ENCODE measurements at regions not wholly inside any gene's neighbourhood (a gene's known extent, or its start where the extent isn't known, plus 50 kb on each side); places are given as distances from the start of the nearest gene placed in this dataset.

DNA sequence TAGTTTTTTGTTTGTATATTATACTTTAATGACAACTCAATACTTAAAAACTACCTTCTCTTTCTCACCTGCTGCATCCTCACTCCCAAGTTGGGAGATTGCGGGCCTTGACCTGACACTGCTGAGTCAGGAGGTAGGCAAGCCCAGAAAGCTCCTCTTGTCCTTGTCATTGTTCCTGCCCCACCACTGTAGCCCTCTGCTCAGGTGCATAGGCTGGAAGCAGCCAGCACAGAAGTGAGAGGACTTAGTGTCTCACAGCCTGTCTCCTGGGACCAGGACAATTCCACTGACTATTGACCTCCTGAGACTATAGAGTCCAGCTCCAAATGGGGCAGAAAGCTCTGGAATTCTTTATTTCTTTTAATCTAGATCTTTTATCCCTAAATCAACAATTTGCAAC, 123.5 kb upstream of the NDP start:
- in situ Hi-C loops (cut with HindIII; ENCODE audit: low pct_unique_long_range_greater_than_20kb, low sequenced_read_pairs), result no loop called here
- no peak for DNase-seq (ENCODE audit: low read depth, low spot score)

DNA sequence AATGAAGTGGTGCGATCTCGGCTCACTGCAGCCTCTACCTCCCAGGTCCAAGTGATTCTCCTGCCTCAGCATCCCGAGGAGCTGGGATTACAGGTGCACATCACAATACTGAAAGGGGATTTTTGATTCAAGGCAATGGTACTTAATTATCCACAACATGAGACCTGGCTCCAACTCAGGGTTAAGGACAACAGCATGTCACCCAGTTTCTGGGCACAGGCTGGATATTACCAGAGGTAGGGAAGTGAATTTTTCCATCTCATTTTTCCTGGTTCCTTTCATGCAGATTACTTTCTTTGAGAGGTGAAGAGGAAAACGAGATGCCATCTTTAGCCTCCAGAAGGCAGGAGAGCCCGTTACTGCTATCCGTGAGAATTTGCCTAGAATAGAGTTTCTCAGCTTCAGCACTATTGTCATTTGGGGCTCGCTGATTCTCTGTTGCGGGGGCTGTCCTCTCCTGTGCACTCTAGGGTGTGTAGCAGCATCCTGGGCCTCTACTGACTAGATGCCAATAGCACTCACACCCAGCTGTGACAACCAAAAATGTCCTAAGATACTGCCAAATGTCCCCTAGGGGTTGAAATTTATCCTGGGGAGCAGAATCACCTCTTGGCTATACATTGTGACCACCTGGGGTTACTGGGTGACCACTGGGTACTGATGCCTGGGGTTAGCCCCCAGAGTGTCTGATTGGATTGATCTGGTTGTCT, 121.8 kb upstream of the NDP start:
- no peak for DNase-seq (ENCODE audit: low read depth, low spot score)
- in situ Hi-C loops (cut with HindIII; ENCODE audit: low pct_unique_long_range_greater_than_20kb, low sequenced_read_pairs), result no loop called here

DNA sequence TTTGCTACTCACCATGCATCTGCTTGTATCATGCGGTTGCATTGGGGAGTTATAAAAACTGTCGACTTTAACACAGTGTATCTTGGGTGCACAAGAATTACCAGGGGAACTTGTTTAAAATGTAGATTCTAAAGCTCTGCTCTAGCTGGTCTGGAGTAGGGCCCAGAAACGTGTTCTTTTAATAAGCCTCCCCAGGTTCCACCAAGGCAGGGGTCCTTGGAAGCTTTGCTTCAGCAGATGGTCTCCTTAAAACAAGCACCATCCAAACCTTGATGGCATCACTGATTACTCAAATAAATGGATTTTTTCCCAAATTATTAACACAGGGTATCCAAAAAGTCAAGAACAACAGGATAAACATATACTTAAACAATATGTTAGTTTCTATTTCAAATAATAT, 120.2 kb upstream of the NDP start:
- in situ Hi-C loops (cut with HindIII; ENCODE audit: low pct_unique_long_range_greater_than_20kb, low sequenced_read_pairs), result no loop called here
- no peak for DNase-seq (ENCODE audit: low read depth, low spot score)

DNA sequence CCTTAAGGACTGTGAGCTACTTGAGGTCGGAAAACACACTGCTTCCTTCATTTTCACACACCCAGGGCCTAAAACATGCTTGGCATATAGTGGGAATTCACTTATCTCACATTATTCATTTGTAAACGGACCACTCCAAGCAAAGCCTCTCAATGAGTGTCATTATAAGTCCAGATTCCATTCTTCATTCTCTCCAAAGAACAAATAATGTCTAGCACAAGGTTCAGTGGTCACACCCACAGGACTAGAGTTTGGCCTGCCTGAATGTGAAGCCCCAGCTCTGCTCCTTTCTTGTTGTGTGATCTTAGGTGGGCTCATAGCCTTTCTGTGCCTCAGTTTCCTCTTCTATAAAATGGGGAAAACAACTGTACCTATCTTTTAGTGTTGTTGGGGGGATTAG, 119.6 kb upstream of the NDP start:
- in situ Hi-C loops (cut with HindIII; ENCODE audit: low pct_unique_long_range_greater_than_20kb, low sequenced_read_pairs), result no loop called here
- no peak for DNase-seq (ENCODE audit: low read depth, low spot score)

DNA sequence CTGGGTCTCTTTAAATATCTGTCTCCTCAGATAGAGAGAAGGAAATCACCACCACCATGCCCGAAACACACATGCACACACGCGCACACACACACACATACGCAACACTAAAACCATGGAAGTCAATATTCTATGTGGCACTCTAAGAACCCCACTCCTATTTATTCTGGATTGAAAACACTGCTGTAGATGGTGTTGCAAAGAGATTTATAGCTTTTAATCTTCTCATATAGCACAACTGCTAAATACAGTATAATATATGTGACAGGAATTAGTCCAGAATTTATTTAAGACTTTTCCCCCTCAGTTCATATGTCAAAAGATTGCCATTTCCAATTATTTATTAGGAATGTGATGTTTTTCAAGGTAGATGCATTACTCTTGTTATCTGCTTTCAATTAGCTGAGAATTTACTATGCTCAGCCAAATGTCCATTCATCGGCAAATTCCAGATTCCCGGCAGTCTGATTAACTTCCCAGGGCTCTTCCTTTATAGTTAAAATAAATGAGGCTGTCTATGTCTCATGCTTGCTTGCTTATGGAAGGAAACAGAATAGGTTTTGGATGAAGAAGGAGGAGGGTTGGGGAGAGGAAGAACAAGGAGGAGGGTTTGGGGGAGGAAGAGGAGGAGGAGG, 115.4 kb upstream of the NDP start:
- in situ Hi-C loops (cut with HindIII; ENCODE audit: low pct_unique_long_range_greater_than_20kb, low sequenced_read_pairs), result no loop called here
- no peak for DNase-seq (ENCODE audit: low read depth, low spot score)

DNA sequence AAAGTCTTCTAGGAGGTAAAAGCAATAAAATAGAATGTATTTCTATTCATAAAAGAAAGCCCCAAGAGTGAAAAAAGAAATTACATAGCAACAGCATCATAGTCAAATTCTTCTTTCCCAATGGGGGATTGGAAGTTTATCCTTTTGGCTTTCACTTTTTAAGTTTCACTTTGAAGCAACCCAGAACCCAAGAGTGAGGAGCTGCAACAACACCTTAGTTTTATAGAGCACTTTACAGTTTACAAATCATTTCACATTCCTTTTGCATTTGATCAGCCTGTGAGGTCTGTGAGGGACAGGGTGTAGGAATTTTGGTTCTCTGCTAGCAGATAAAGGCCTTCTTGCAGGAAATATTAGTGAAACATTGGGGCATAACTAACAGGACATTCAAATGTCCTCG, 112.0 kb upstream of the NDP start:
- in situ Hi-C loops (cut with HindIII; ENCODE audit: low pct_unique_long_range_greater_than_20kb, low sequenced_read_pairs), result no loop called here
- DNase-seq (ENCODE audit: low read depth, low spot score), result no peak

DNA sequence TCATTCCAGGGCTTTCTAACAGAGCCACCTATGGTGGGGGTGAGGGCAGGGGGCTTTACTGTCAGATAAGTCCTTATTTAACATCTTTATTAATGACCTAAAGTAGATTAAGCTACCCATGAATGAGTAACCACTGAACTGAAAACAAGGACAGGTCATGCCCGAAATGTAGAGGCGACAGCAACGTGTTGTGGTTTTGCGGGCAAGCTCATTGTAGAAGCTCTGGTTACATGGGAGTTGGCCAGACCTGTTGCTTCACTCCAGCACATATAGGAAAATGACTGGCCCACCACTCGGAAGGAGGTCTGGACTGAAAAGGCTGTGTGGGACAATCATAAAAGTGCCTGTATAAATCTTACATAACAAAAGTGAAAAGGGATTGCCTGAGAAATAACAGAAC, 109.6 kb upstream of the NDP start:
- in situ Hi-C loops (cut with HindIII; ENCODE audit: low pct_unique_long_range_greater_than_20kb, low sequenced_read_pairs), result no loop called here
- DNase-seq (ENCODE audit: low read depth, low spot score), result no peak

DNA sequence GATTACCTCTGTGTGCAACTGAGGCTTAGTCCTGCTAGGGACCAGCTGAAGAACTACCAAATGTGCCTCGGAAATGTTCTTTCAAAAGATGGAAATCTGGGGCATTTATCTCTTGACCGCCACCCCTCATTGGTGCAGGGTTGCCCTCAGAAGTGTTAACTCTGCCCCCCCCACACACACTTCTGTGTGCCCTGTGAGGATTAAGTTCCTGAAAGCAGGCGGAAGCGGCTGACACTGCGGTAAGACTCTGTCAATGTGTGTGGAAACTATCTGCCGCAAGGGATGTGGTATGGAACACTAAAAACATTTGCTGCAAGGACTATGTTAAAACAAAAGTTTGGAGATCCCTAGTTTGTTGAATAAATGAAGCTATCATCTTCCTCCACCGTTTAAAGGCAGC, 106.9 kb upstream of the NDP start:
- in situ Hi-C loops (cut with HindIII; ENCODE audit: low pct_unique_long_range_greater_than_20kb, low sequenced_read_pairs), result no loop called here

DNA sequence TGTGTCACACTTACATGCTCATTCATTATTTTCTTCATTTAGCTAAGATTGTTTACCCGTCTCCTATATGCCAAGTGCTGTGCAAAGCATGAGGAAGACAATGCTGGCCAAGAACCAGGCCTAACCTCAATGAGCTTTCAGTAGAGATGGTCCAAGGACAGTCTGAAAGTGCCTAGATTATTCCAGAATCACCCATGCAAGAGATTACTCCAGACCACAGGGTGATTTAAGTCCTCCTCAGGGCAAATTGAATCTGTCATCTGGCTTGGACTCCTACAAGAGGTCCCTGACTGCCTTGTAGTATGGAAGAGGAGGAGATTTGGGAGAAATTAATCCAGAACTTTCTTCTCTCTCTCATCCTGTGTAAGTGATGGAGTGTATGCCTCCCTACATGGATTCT, 99.4 kb upstream of the NDP start:
- in situ Hi-C loops (cut with HindIII; ENCODE audit: low pct_unique_long_range_greater_than_20kb, low sequenced_read_pairs), result no loop called here
- no peak for DNase-seq (ENCODE audit: low read depth, low spot score)

More for the DNA sequence above, 106.9 kb upstream of the NDP start:
- DNase-seq (ENCODE audit: low read depth, low spot score), result no peak

DNA sequence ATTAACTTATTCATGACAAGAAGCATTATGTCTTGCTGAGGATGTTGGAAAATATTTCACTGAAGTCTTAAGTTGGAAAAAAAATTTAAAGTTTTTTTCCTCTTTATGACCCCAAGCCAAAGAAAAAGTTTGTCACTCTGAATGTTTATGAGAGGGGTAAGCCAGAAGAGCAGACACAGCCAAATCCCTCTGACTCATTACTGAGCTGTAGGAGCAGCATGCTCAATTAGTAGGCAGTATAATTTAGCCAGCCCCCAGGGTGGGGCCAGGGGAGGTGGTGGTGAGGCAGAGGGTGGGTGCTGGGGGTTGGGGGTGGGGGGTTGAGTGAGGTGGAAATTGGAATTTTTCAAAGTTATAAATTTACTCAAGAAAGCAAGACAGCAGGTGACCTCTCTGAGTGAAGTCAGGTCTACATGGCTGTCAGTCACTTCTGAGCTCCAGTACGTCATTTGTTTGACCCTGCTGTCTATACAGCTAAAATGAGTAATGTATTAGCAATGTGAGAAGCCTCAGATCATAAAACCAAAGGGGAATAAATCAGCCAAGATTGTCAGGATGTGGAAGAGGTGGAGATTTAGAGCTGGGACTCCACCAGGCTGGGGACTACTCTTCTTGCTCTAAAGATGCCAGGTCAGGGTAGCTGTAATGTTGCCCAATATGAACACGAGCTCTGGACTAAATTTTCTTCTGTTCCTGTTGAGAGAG, 98.8 kb upstream of the NDP start:
- in situ Hi-C loops (cut with HindIII; ENCODE audit: low pct_unique_long_range_greater_than_20kb, low sequenced_read_pairs), result no loop called here
- DNase-seq (ENCODE audit: low read depth, low spot score), result no peak

DNA sequence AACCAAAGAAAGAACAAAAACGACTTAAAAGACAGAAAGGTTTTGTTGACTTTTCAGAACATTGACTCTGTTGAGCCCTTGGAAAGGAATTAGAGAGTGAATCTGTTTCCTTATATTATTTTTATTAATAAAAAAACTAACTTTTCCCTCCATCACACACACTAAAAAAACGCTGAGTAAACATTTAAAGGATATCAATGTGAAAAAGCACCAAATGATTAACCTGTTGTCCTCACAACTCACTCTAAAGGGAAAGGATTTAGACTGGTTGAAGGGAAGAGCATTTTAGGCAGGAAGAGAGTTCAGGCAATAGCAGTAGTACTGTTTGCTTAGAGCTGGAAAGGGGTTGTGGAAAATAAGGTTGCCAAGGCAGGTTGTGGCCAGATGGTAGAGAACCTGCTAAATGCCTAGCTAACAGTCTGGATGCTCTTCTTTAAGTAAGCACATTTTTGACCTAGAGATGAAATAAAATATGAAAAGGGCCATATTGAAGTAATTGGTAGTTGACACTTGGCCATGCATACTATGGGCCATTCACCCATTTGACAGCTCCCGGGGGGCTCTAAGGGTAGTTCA, 98.0 kb upstream of the NDP start:
- in situ Hi-C loops (cut with HindIII; ENCODE audit: low pct_unique_long_range_greater_than_20kb, low sequenced_read_pairs), result no loop called here
- DNase-seq (ENCODE audit: low read depth, low spot score), result no peak

DNA sequence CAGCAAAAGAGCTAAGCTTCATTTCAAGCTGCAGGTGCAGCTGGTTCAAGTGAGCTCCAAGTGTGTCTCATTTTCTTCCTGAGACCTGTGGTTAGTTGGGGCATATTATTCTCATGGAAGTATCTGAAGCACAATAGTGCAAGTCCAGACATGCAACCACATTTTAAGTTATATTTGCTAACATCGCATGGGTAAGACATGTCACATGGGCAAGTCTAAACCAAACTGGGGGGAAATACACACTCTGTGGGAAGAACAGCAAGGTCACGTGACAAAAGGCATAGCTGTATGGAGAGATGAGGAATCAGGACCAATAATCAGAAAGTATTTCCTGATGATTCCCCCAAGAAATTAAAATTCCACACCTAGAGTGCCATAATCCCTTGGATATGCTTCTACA, 94.9 kb upstream of the NDP start:
- DNase-seq (ENCODE audit: low read depth, low spot score), result no peak
- in situ Hi-C loops (cut with HindIII; ENCODE audit: low pct_unique_long_range_greater_than_20kb, low sequenced_read_pairs), result no loop called here

DNA sequence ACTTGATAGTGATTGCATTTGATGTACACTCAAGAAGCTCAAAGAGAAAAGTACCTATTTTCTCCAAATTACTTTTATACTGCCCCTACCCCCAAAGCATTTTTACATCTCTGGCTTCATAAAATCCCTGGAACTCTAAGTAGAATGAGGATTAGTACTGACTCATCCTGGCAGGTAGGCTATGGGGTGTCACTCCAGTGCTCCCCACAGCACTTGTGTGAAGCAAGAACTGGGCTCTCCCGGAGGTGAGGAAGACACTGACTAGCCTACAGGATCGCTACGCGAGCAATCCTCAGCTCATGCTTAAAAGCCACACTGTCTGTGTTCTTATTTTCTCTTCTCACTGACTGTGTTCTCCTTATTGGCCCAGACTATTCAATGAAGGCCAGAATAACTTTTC, 90.4 kb upstream of the NDP start:
- no peak for DNase-seq (ENCODE audit: low read depth, low spot score)
- in situ Hi-C loops (cut with HindIII; ENCODE audit: low pct_unique_long_range_greater_than_20kb, low sequenced_read_pairs), result no loop called here

DNA sequence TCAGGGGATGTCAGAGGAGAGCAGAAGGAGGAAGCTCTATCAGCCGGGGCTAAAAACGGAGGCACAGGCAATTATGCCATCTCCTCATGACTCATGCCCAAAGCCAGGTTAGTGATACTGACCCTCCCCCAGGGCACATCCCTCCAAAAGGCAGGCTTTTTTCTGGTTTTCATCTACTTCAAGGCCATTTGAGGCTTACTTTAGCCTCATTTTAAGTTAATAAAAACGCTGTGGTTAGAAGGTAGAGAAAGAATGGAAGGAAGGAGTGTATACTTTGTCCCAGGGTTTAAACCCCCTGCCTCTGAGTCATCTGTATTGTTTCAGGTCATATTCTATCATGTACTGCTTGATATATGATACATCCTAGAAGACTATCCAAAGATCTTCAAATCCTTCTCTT, 89.7 kb upstream of the NDP start:
- in situ Hi-C loops (cut with HindIII; ENCODE audit: low pct_unique_long_range_greater_than_20kb, low sequenced_read_pairs), result no loop called here
- DNase-seq (ENCODE audit: low read depth, low spot score), result no peak

DNA sequence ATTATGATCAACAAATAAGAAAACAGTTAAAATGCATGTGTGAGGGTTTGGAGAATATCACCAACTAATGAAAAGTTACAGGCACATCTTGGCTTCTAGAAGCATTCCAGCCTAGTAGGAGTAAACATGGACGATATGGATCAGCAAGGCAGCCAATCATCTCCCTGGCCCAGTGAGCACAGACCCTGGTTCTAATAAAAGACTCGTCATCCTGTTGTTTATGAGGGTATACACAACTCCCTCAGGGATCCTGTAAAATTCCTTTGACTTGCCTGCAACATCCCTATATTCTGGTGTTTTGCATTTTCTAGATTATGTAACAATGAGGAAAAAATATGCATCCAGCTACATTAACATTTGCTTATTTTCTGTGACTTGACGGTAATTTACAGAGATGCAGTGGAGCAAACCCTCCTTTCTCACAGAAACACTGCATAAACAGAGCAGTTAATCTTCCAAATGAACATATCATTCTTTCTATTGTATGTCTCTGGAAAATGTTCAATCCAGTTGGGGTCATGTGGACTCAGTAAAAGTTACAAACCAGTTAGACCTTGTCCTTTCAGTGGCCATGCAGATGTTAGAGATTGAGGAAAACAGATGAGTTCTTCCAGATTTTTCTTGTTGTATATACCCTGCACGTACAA, 88.9 kb upstream of the NDP start:
- no peak for DNase-seq (ENCODE audit: low read depth, low spot score)
- in situ Hi-C loops (cut with HindIII; ENCODE audit: low pct_unique_long_range_greater_than_20kb, low sequenced_read_pairs), result no loop called here

DNA sequence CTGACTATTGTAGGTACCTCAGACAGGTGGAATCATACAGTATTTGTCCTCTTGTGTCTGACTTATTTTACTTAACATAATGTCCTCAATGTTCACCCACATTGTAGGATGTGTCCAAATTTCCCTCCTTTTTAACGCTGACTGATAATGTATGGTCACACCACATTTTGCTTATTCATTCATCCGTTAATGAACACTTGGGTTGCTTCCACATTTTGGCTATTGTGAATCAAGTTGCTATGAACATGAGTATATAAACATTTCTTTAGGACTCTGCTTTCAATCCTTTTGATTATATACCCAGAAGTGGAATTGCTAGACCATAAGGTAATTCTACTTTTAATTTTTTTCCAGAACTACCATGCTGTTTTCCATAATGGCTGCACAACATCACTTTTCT, 87.0 kb upstream of the NDP start:
- in situ Hi-C loops (cut with HindIII; ENCODE audit: low pct_unique_long_range_greater_than_20kb, low sequenced_read_pairs), result no loop called here
- no peak for DNase-seq (ENCODE audit: low read depth, low spot score)

DNA sequence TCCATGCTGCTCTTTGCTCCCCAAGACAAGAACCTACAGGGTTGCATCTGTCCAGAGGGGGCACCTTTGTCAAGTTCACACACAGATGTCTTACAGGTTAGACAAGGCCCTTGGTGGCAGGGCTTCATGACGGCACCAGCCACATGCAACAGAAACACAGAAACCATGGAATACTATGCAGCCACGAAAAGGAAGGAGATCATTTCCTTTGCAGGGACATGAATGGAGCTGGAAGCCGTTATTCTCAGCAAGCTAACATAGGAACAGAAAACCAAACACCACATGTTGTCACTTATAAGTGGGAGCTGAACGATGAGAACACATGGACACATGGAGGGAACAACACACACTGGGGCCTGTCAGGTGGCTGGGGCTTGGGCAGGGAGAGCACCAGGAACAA, 85.1 kb upstream of the NDP start:
- in situ Hi-C loops (cut with HindIII; ENCODE audit: low pct_unique_long_range_greater_than_20kb, low sequenced_read_pairs), result no loop called here
- DNase-seq (ENCODE audit: low read depth, low spot score), result no peak

DNA sequence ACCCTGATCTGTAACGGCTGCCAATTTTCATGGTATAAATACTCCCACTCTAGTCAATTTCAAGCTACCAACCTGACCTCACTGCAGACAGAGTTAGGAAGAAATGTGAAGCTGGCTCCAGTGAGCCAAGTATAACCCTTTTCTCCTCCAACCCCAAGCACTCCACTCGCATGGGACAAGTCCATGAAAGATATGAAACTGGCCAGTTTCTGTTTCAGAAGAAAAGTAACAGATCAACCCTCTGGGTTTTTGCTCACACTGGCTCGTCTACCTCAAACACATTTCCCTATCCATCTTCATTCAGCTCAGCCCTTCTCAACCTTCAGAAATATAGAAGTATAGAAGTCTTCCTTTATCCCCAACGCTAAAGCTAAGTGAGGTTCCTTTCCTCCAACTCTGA, 82.4 kb upstream of the NDP start:
- no peak for DNase-seq (ENCODE audit: low read depth, low spot score)
- in situ Hi-C loops (cut with HindIII; ENCODE audit: low pct_unique_long_range_greater_than_20kb, low sequenced_read_pairs), result no loop called here
